ENCODE measurements at regions not wholly inside any gene's neighbourhood (a gene's known extent, or its start where the extent isn't known, plus 50 kb on each side); places are given as distances from the start of the nearest gene placed in this dataset.

- no peak overlapping the region for H3K4me3 ChIP-seq
- no peaks in the 10 kb centered on the region for H3K27me3 ChIP-seq (replicated peaks in 1 of 7)
- no peaks in the 10 kb centered on the region for H3K36me3 ChIP-seq
- WGBS, 5 donors, result 84 to 93% (median 90%) methylated on average over 2 of the region's 2 CpGs
- intact Hi-C loops (cut with DNase I; ENCODE audit: low total_unique reads), result no loop called here
- H3K9me3 ChIP-seq, result no peaks in the 10 kb centered on the region
- H3K4me1 ChIP-seq, result no peaks in the 10 kb centered on the region
- DNase-seq, result no peak
- no peak for TF ChIP-seq CTCF (IDR thresholded peaks at IDR 0.05 in 8 of 11, conservative IDR thresholded peaks at IDR 0.05 in 3 of 11)
- TF ChIP-seq POLR2A (IDR thresholded peaks at IDR 0.05), result no peak
- no peak for TF ChIP-seq POLR2AphosphoS5 (IDR thresholded peaks at IDR 0.05)
- H3K27ac ChIP-seq, result no peak overlapping the region
Measured at GRCh38 chr6:22801831-22802230, 232.5 kb downstream of the HDGFL1 start.

DNA sequence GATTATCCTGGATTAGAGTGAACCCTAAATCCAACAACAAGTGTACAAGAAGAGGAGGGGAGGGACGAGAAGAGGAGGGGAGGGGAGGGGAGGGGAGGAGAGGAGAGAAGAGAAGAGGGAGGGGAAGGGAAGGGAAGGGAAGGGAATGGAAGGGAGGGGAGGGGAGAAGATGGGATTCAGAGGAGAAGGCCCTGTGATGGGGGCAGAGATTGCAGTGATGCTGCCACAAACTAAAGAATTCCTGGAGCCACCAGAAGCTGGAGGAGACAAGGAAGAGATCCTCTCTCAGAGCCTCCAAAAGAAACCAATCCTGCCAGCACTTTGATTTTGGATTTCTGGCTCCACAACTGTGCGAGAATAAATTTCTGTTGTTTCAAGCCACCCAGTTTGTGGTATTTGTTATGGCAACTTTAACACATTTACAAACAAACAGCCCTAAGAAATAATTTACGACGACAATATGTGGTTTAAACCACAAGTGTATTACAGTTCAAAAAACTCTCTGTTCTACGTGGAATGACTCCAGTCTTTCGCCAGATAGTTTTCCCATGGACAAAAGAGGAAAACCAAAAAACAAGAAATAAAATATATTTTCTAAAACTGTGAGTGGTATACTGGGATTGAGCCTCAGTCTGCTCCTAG, 235.4 kb downstream of the HDGFL1 start:
- Histone ChIP-seq H3K36me3 (no peaks in the 10 kb centered on the region), H3K4me1 (no peaks in the 10 kb centered on the region), H3K27me3 (replicated peaks in 1 of 7) (no peaks in the 10 kb centered on the region), H3K9me3 (no peaks in the 10 kb centered on the region), H3K27ac (no peak overlapping the region), H3K4me3 (no peak overlapping the region)
- TF ChIP-seq CTCF (IDR thresholded peaks at IDR 0.05 in 8 of 11, conservative IDR thresholded peaks at IDR 0.05 in 3 of 11) (no peak), POLR2A (IDR thresholded peaks at IDR 0.05) (no peak), POLR2AphosphoS5 (IDR thresholded peaks at IDR 0.05) (no peak)
- intact Hi-C loops (cut with DNase I; ENCODE audit: low total_unique reads), result no loop called here
- WGBS, 5 donors, result 61 to 82% (median 75%) methylated on average over 6 of the region's 6 CpGs
- no peak for DNase-seq

DNA sequence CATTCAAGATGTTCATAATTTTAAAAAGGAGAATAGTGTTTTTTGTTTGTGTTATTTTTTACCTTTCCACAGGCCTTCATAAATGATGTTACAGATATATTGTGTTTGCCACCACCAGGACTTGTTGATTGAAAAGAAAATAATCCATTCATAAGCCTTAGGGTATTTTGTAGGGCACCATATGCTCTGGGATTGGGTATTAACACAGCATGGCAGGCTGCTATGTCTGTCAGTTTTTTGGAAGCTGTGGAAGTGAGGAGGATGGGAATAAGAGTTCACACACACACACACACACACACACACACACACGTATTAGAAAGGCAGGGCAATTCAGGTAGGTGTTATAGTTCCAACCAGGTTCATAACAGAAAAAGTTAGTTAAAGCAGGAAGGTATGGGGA, 237.9 kb downstream of the HDGFL1 start:
- 55 to 78% (median 74%) methylated on average over 1 of the region's 1 CpG for WGBS, 5 donors
- Histone ChIP-seq H3K9me3 (no peaks in the 10 kb centered on the region), H3K4me1 (no peaks in the 10 kb centered on the region), H3K27me3 (replicated peaks in 1 of 7) (no peaks in the 10 kb centered on the region), H3K4me3 (no peak overlapping the region), H3K27ac (no peak overlapping the region), H3K36me3 (no peaks in the 10 kb centered on the region)
- TF ChIP-seq POLR2A (IDR thresholded peaks at IDR 0.05) (no peak), CTCF (IDR thresholded peaks at IDR 0.05 in 8 of 11, conservative IDR thresholded peaks at IDR 0.05 in 3 of 11) (no peak), POLR2AphosphoS5 (IDR thresholded peaks at IDR 0.05) (no peak)
- intact Hi-C loops (cut with DNase I; ENCODE audit: low total_unique reads), result no loop called here
- DNase-seq, result no peak

GRCh38 chr6:22807818-22808217, 238.5 kb downstream of the HDGFL1 start:
- TF ChIP-seq POLR2AphosphoS5 (IDR thresholded peaks at IDR 0.05) (no peak), POLR2A (IDR thresholded peaks at IDR 0.05) (no peak), CTCF (IDR thresholded peaks at IDR 0.05 in 8 of 11, conservative IDR thresholded peaks at IDR 0.05 in 3 of 11) (no peak)
- no peak overlapping the region for H3K4me3 ChIP-seq
- H3K27ac ChIP-seq, result no peak overlapping the region
- no peaks in the 10 kb centered on the region for H3K4me1 ChIP-seq
- no peak for DNase-seq
- H3K27me3 ChIP-seq (replicated peaks in 1 of 7), result no peaks in the 10 kb centered on the region
- intact Hi-C loops (cut with DNase I; ENCODE audit: low total_unique reads), result no loop called here
- no peaks in the 10 kb centered on the region for H3K9me3 ChIP-seq
- H3K36me3 ChIP-seq, result no peaks in the 10 kb centered on the region
- 88 to 94% (median 89%) methylated on average over 3 of the region's 3 CpGs for WGBS, 5 donors
